HG03060 (cell line): ENCODE measurements at regions not wholly inside any gene's neighbourhood (a gene's known extent, or its start where the extent isn't known, plus 50 kb on each side); places are given as distances from the start of the nearest gene placed in this dataset.
"Not testable (repeated sequence)": the region's sequence is repeated elsewhere in the genome, so short reads cannot be mapped to it uniquely, and the experiment has no call there.

ENCODE experiments used
- ATAC-seq: cut with Tn5 transposase; IDR thresholded peaks from one replicate; pipeline ENCODE4 v1.9.1; 2021; ENCODE audit warnings: low read depth, moderate number of reproducible peaks; ENCODE audit not compliant: unreplicated experiment

GRCh38 chr3:103297502-103297901 is 862.7 kb downstream of the ZPLD1 start:
- not testable (repeated sequence) for ATAC-seq

GRCh38 chr3:103306104-103306503 is 871.3 kb downstream of the ZPLD1 start:
- ATAC-seq, result no peak

- ATAC-seq, result no peak
These were observed 874.1 kb downstream of the ZPLD1 start for GRCh38 chr3:103308921-103309320.

GRCh38 chr3:103319912-103320311 is 885.1 kb downstream of the ZPLD1 start:
- no peak for ATAC-seq

- no peak for ATAC-seq
These were observed 902.5 kb downstream of the ZPLD1 start for GRCh38 chr3:103337179-103337845.

- no peak for ATAC-seq
These were observed 906.3 kb downstream of the ZPLD1 start for GRCh38 chr3:103341078-103341606.

GRCh38 chr3:103342205-103342731 is 907.5 kb downstream of the ZPLD1 start:
- no peak for ATAC-seq

- ATAC-seq, result no peak
These were observed 914.9 kb downstream of the ZPLD1 start for GRCh38 chr3:103349760-103350159.

- ATAC-seq, result no peak
These were observed 930.7 kb downstream of the ZPLD1 start for GRCh38 chr3:103365467-103365866.

GRCh38 chr3:103367481-103367880 is 932.7 kb downstream of the ZPLD1 start:
- ATAC-seq, result no peak

- no peak for ATAC-seq
These were observed 936.6 kb downstream of the ZPLD1 start for GRCh38 chr3:103371411-103371810.

GRCh38 chr3:103372031-103372430 is 937.2 kb downstream of the ZPLD1 start:
- ATAC-seq, result no peak

- no peak for ATAC-seq
These were observed 945.6 kb downstream of the ZPLD1 start for GRCh38 chr3:103380391-103380790.

- no peak for ATAC-seq
These were observed 946.7 kb downstream of the ZPLD1 start for GRCh38 chr3:103381296-103382079.

- no peak for ATAC-seq
These were observed 951.3 kb downstream of the ZPLD1 start for GRCh38 chr3:103385961-103386656.

GRCh38 chr3:103388214-103388613 is 953.4 kb downstream of the ZPLD1 start:
- ATAC-seq, result no peak

GRCh38 chr3:103389356-103389755 is 954.5 kb downstream of the ZPLD1 start:
- no peak for ATAC-seq

GRCh38 chr3:103393395-103394186 is 958.8 kb downstream of the ZPLD1 start:
- no peak for ATAC-seq

- no peak for ATAC-seq
These were observed 968.4 kb downstream of the ZPLD1 start for GRCh38 chr3:103403191-103403590.

GRCh38 chr3:103406320-103406850 is 971.6 kb downstream of the ZPLD1 start:
- ATAC-seq, result no peak
